HL-60 (cell line): ENCODE measurements at regions not wholly inside any gene's neighbourhood (a gene's known extent, or its start where the extent isn't known, plus 50 kb on each side); places are given as distances from the start of the nearest gene placed in this dataset.

ENCODE experiments used
- GABPA ChIP-seq: IDR thresholded peaks from 2 replicates; pipeline ENCODE4 v1.6.1; 2012; ENCODE audit warnings: low read depth
- TF ChIP-seq, protein P1 (sequence below): IDR thresholded peaks from one replicate; pipeline ENCODE4 v1.5.1; 2011; ENCODE audit warnings: low read length, control low read depth, inconsistent platforms; ENCODE audit not compliant: insufficient read depth

DNA sequence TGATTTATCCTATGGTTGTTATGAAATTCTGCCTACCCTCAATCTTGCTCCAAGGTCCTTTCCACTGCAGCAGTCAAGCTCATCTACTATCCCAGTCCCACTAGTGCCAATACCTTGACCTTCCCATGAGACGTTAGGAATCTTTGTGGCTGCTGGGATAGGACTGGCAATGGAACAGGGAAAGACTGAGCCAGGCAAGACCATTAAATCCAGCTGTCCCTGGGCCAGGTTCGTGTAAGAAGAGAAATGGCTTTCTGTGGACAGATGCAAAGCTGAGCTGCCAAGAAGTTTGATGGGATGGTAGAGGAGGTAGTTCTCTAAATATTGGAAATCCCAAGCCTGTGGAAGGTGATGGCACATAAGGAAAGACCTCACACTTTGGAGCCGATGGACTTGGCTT lies 50.1 kb upstream of the TMEM17 start:
- TF ChIP-seq, protein P1, sequence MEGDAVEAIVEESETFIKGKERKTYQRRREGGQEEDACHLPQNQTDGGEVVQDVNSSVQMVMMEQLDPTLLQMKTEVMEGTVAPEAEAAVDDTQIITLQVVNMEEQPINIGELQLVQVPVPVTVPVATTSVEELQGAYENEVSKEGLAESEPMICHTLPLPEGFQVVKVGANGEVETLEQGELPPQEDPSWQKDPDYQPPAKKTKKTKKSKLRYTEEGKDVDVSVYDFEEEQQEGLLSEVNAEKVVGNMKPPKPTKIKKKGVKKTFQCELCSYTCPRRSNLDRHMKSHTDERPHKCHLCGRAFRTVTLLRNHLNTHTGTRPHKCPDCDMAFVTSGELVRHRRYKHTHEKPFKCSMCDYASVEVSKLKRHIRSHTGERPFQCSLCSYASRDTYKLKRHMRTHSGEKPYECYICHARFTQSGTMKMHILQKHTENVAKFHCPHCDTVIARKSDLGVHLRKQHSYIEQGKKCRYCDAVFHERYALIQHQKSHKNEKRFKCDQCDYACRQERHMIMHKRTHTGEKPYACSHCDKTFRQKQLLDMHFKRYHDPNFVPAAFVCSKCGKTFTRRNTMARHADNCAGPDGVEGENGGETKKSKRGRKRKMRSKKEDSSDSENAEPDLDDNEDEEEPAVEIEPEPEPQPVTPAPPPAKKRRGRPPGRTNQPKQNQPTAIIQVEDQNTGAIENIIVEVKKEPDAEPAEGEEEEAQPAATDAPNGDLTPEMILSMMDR, result no peak
- TF ChIP-seq GABPA, result no peak
